Gastroesophageal sphincter (tissue), 3 donors: ENCODE measurements at regions not wholly inside any gene's neighbourhood (a gene's known extent, or its start where the extent isn't known, plus 50 kb on each side); places are given as distances from the start of the nearest gene placed in this dataset.

Experiments used
- CTCF ChIP-seq, 4 experiments: fragments of 200-600 bp in 2 of 4; fragments of 450-650 bp in 2 of 4; sonication (generic) in 1 of 4; IDR thresholded peaks; one replicate each; pipeline ENCODE4 v1.5.1; 2017 to 2019; ENCODE audit warnings: antibody characterized with exemption in 4 of 4, mild to moderate bottlenecking in 2 of 4, moderate library complexity in 2 of 4
- EP300 ChIP-seq: sonication (generic); formaldehyde crosslinking; IDR thresholded peaks from one replicate; pipeline ENCODE4 v1.6.1; 2017; ENCODE audit warnings: antibody characterized with exemption, mild to moderate bottlenecking

- TF ChIP-seq CTCF (IDR thresholded peaks at IDR 0.05) (no peak), EP300 (no peak)
These were observed 491.4 kb upstream of the RAG2 start for GRCh38 chr11:37089439-37089838.
